Caco-2 (cell line): ENCODE measurements at regions not wholly inside any gene's neighbourhood (a gene's known extent, or its start where the extent isn't known, plus 50 kb on each side); places are given as distances from the start of the nearest gene placed in this dataset.

Experiments used
- BruUV-seq: library from RNA; stranded (reverse); fragments of 400-500 nt; replicated peaks from 2 replicates; lab custom pipeline; 2021; lab: Mats Ljungman, UMichigan
- CTCF ChIA-PET: fragments of 300-600 bp; sonication (Branson Sonifier 250); formaldehyde crosslinking; loops from one replicate; lab custom pipeline; 2022; ENCODE audit warnings: antibody characterized with exemption; lab: Charles Lee
- POLR2A ChIA-PET: fragments of 300-600 bp; sonication (Branson Sonifier 250); formaldehyde crosslinking; loops from one replicate; lab custom pipeline; 2022; ENCODE audit warnings: antibody characterized with exemption; lab: Charles Lee
- DNase-seq, 2 experiments: peaks; one replicate each; pipeline versions ENCODE4 v3.0.0 to v3.0.0-alpha.2; 2020 to 2022
- H3K27me3 ChIP-seq: replicated peaks from 2 replicates; pipeline ENCODE4 v1.6.0; 2011; ENCODE audit warnings: low read length; ENCODE audit not compliant: control insufficient read depth, insufficient read depth
- H3K36me3 ChIP-seq: 2 replicates; pipeline ENCODE4 v1.5.1; 2011; ENCODE audit warnings: low read length; ENCODE audit not compliant: control insufficient read depth, insufficient read depth
- H3K4me1 ChIP-seq: fragments of 250-450 bp; sonication (Bioruptor Pico); 2 replicates; pipeline ENCODE4 v1.5.1; 2020; ENCODE audit warnings: mild to moderate bottlenecking
- H3K4me3 ChIP-seq: 2 replicates; pipeline ENCODE4 v1.5.1; 2011; ENCODE audit warnings: low read depth, mild to moderate bottlenecking, control low read depth, low read length
- H3K9me3 ChIP-seq: fragments of 250-450 bp; sonication (Bioruptor Pico); 2 replicates; pipeline ENCODE4 v1.5.1; 2020; ENCODE audit warnings: mild to moderate bottlenecking, moderate library complexity
- H3K27ac Mint-ChIP-seq: one replicate; pipeline ENCODE4 v1.8.0; 2022; ENCODE audit warnings: mixed read lengths; ENCODE audit not compliant: unreplicated experiment
- H3K27me3 Mint-ChIP-seq: one replicate; pipeline ENCODE4 v1.8.0; 2022; ENCODE audit warnings: mixed read lengths; ENCODE audit not compliant: insufficient read depth, unreplicated experiment
- H3K36me3 Mint-ChIP-seq: one replicate; pipeline ENCODE4 v1.8.0; 2022; ENCODE audit warnings: mild to moderate bottlenecking, mixed read lengths; ENCODE audit not compliant: insufficient read depth, unreplicated experiment
- H3K4me1 Mint-ChIP-seq: one replicate; pipeline ENCODE4 v1.8.0; 2022; ENCODE audit warnings: low read depth, mixed read lengths; ENCODE audit not compliant: unreplicated experiment
- H3K4me3 Mint-ChIP-seq: one replicate; pipeline ENCODE4 v1.8.0; 2022; ENCODE audit warnings: mild to moderate bottlenecking, moderate library complexity, mixed read lengths; ENCODE audit not compliant: unreplicated experiment
- H3K9me3 Mint-ChIP-seq: one replicate; pipeline ENCODE4 v1.8.0; 2022; ENCODE audit warnings: mixed read lengths; ENCODE audit not compliant: unreplicated experiment
- CTCF ChIP-seq, 2 experiments: fragments of 200-600 bp in 1 of 2; IDR thresholded peaks; 1 replicate in 1 of 2; 2 replicates in 1 of 2; pipeline versions ENCODE4 v1.5.1 to v1.8.0; 2011 to 2022; ENCODE audit warnings: antibody characterized with exemption in 1 of 2, control low read depth in 1 of 2, inconsistent platforms in 1 of 2, low read depth in 1 of 2, low read length in 1 of 2, mild to moderate bottlenecking in 1 of 2, moderate library complexity in 1 of 2; ENCODE audit not compliant: insufficient read depth in 1 of 2, severe bottlenecking in 1 of 2, unreplicated experiment in 1 of 2
- intact Hi-C: fragments of 100-400 bp; cut with micrococcal nuclease; formaldehyde crosslinking; loops from one replicate; pipeline ENCODE4 v1.10.0; 2022; ENCODE audit not compliant: unreplicated experiment

DNA sequence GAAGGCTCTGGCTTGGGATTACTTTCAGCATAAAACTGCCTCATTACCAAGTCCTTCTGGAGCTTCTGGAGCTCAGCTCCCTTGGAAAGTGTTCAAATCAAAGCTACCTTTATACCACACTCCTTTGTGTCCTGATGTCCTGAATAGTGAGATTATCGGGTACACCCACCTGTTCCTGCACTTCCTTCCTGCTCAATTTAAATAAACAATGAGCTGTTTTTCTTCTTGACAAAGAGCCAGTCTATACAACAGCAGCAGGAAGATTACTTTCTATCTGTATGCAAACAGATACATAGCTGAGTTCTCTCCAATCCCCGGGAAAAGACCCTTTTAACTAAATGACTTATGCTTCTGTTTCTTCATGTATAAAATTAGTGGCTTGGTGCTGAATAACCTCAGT lies 258.0 kb upstream of the FMN2 start:
- no peaks in the 10 kb centered on the region for H3K4me1 ChIP-seq
- POLR2A ChIA-PET: no interaction called here
- intact Hi-C loops: no loop called here
- Mint-ChIP-seq H3K4me1 (no peaks in the 10 kb centered on the region), H3K27ac (no peak overlapping the region), H3K36me3 (no peaks in the 10 kb centered on the region), H3K9me3 (no peaks in the 10 kb centered on the region), H3K27me3 (no peaks in the 10 kb centered on the region), H3K4me3 (no peak overlapping the region)
- H3K4me3 ChIP-seq: no peak overlapping the region
- no peak for TF ChIP-seq CTCF (IDR thresholded peaks at IDR 0.05; ENCODE audit: insufficient read depth in 1 of 2, low read depth in 1 of 2, low read length in 1 of 2, severe bottlenecking in 1 of 2, unreplicated experiment in 1 of 2)
- H3K36me3 ChIP-seq: no peaks in the 10 kb centered on the region
- DNase-seq: no peak
- no peaks in the 10 kb centered on the region for H3K9me3 ChIP-seq
- CTCF ChIA-PET: no interaction called here
- H3K27me3 ChIP-seq: no peaks in the 10 kb centered on the region
- no TSS peak for BruUV-seq

DNA sequence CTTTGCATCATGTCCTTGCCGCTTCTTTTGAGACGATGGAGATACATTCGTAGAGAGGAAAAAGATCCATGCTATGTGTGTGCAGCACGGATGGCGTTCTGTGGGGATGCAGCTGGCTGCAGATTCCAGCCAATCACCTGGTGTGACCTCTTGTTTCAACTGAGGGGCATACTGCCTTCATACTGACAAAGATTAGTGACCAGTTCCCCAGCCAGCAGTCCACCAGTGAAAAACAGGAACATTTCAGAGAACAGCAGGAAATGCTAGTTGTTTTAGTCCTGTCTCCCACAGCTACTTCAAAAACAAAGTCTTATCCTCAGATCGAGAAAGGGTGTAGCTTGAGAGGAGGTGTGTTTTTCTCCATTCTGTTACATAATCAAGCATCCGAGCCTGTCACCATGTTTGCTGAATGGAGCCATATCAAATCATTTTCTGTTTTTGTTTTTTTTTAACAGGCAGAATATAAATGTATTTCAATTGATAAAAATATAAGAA lies 255.7 kb upstream of the FMN2 start:
- Histone ChIP-seq H3K9me3 (no peaks in the 10 kb centered on the region), H3K4me1 (no peaks in the 10 kb centered on the region), H3K27me3 (no peaks in the 10 kb centered on the region), H3K4me3 (no peak overlapping the region), H3K36me3 (no peaks in the 10 kb centered on the region)
- POLR2A ChIA-PET: no interaction called here
- CTCF ChIA-PET: no interaction called here
- DNase-seq: no peak
- Mint-ChIP-seq H3K9me3 (no peaks in the 10 kb centered on the region), H3K36me3 (no peaks in the 10 kb centered on the region), H3K4me1 (no peaks in the 10 kb centered on the region), H3K27ac (no peak overlapping the region), H3K27me3 (no peaks in the 10 kb centered on the region), H3K4me3 (no peak overlapping the region)
- TF ChIP-seq CTCF (IDR thresholded peaks at IDR 0.05; ENCODE audit: insufficient read depth in 1 of 2, low read depth in 1 of 2, low read length in 1 of 2, severe bottlenecking in 1 of 2, unreplicated experiment in 1 of 2): no peak
- intact Hi-C loops: no loop called here
- BruUV-seq: no TSS peak

- Mint-ChIP-seq H3K27me3 (no peaks in the 10 kb centered on the region), H3K9me3 (no peaks in the 10 kb centered on the region), H3K4me3 (no peak overlapping the region), H3K36me3 (no peaks in the 10 kb centered on the region), H3K27ac (no peak overlapping the region), H3K4me1 (no peaks in the 10 kb centered on the region)
- H3K4me3 ChIP-seq: no peak overlapping the region
- H3K9me3 ChIP-seq: no peaks in the 10 kb centered on the region
- no peak for TF ChIP-seq CTCF (IDR thresholded peaks at IDR 0.05; ENCODE audit: insufficient read depth in 1 of 2, low read depth in 1 of 2, low read length in 1 of 2, severe bottlenecking in 1 of 2, unreplicated experiment in 1 of 2)
- intact Hi-C loops: no loop called here
- BruUV-seq: no TSS peak
- POLR2A ChIA-PET: no interaction called here
- H3K4me1 ChIP-seq: no peaks in the 10 kb centered on the region
- CTCF ChIA-PET: no interaction called here
- H3K36me3 ChIP-seq: no peaks in the 10 kb centered on the region
- no peaks in the 10 kb centered on the region for H3K27me3 ChIP-seq
- DNase-seq: no peak
These were observed 251.3 kb upstream of the FMN2 start for GRCh38 chr1:239840336-239840735.
